ENCODE measurements at regions not wholly inside any gene's neighbourhood (a gene's known extent, or its start where the extent isn't known, plus 50 kb on each side); places are given as distances from the start of the nearest gene placed in this dataset.
A peak's percentile ranks its signal among the peaks of the same experiment; 100 is the strongest.

- no peak for DNase-seq
Measured at GRCh38 chr11:116072133-116072532, 567.9 kb upstream of the CADM1 start.

GRCh38 chr11:116071241-116071640 is 567.0 kb upstream of the CADM1 start:
- no peaks in the 10 kb centered on the region for H3K27me3 Mint-ChIP-seq (ENCODE audit: low read depth, poor library complexity)
- no peak for DNase-seq
- no peaks in the 10 kb centered on the region for H3K36me3 Mint-ChIP-seq (ENCODE audit: low read depth)
- no peak overlapping the region for H3K4me3 Mint-ChIP-seq
- H3K27ac Mint-ChIP-seq, result no peak overlapping the region
- no peak for TF ChIP-seq CTCF (IDR thresholded peaks at IDR 0.05)
- no peaks in the 10 kb centered on the region for H3K9me3 Mint-ChIP-seq
- H3K4me1 Mint-ChIP-seq, result peaks cover 39% of the 10 kb centered on the region

More at GRCh38 chr11:116072133-116072532, 567.9 kb upstream of the CADM1 start:
- TF ChIP-seq CTCF (IDR thresholded peaks at IDR 0.05), result no peak
- H3K9me3 Mint-ChIP-seq, result no peaks in the 10 kb centered on the region
- H3K27me3 Mint-ChIP-seq (ENCODE audit: low read depth, poor library complexity), result no peaks in the 10 kb centered on the region
- no peaks in the 10 kb centered on the region for H3K36me3 Mint-ChIP-seq (ENCODE audit: low read depth)
- H3K4me1 Mint-ChIP-seq, result peaks cover 30% of the 10 kb centered on the region
- no peak overlapping the region for H3K4me3 Mint-ChIP-seq
- H3K27ac Mint-ChIP-seq, result no peak overlapping the region

GRCh38 chr11:116070520-116070919 is 566.3 kb upstream of the CADM1 start:
- no peak overlapping the region for H3K4me3 Mint-ChIP-seq
- peaks cover 46% of the 10 kb centered on the region for H3K4me1 Mint-ChIP-seq
- no peak for TF ChIP-seq CTCF (IDR thresholded peaks at IDR 0.05)
- no peak overlapping the region for H3K27ac Mint-ChIP-seq
- no peaks in the 10 kb centered on the region for H3K9me3 Mint-ChIP-seq
- H3K27me3 Mint-ChIP-seq (ENCODE audit: low read depth, poor library complexity), result no peaks in the 10 kb centered on the region
- no peaks in the 10 kb centered on the region for H3K36me3 Mint-ChIP-seq (ENCODE audit: low read depth)
- no peak for DNase-seq

- Mint-ChIP-seq H3K4me3 (no peak overlapping the region), H3K27ac (no peak overlapping the region), H3K4me1 (peaks cover 70% of the 10 kb centered on the region), H3K27me3 (ENCODE audit: low read depth, poor library complexity) (no peaks in the 10 kb centered on the region), H3K9me3 (no peaks in the 10 kb centered on the region), H3K36me3 (ENCODE audit: low read depth) (no peaks in the 10 kb centered on the region)
- no peak for TF ChIP-seq CTCF (IDR thresholded peaks at IDR 0.05)
- DNase-seq, result no peak
Measured at GRCh38 chr11:116066777-116067176, 562.6 kb upstream of the CADM1 start.

GRCh38 chr11:116065986-116066385 is 561.8 kb upstream of the CADM1 start:
- Mint-ChIP-seq H3K36me3 (ENCODE audit: low read depth) (no peaks in the 10 kb centered on the region), H3K9me3 (no peaks in the 10 kb centered on the region), H3K4me1 (peaks cover 70% of the 10 kb centered on the region), H3K27me3 (ENCODE audit: low read depth, poor library complexity) (no peaks in the 10 kb centered on the region), H3K27ac (peak overlapping the region; percentile 85), H3K4me3 (no peak overlapping the region)
- no peak for TF ChIP-seq CTCF (IDR thresholded peaks at IDR 0.05)
- DNase-seq, result no peak

GRCh38 chr11:116065191-116065895 is 561.1 kb upstream of the CADM1 start:
- Mint-ChIP-seq H3K4me3 (no peak overlapping the region), H3K27ac (peak overlapping the region; percentile 85), H3K27me3 (ENCODE audit: low read depth, poor library complexity) (no peaks in the 10 kb centered on the region), H3K4me1 (peaks cover 70% of the 10 kb centered on the region), H3K9me3 (no peaks in the 10 kb centered on the region), H3K36me3 (ENCODE audit: low read depth) (no peaks in the 10 kb centered on the region)
- TF ChIP-seq CTCF (IDR thresholded peaks at IDR 0.05), result no peak
- no peak for DNase-seq

All from nephron progenitor cell (in vitro differentiated cells).